GM13976 (cell line): ENCODE measurements at regions not wholly inside any gene's neighbourhood (a gene's known extent, or its start where the extent isn't known, plus 50 kb on each side); places are given as distances from the start of the nearest gene placed in this dataset.

Experiments
- DNase-seq: peaks from one replicate; pipeline ENCODE4 v3.0.0; 2012; ENCODE audit warnings: low spot score
- in situ Hi-C: fragments of 300-500 bp; cut with MboI; formaldehyde crosslinking; loops from one replicate; pipeline ENCODE4 v1.12.0; 2022; ENCODE audit warnings: low sequenced_read_pairs, mixed read lengths, inconsistent platforms; ENCODE audit not compliant: unreplicated experiment
- TF ChIP-seq, protein P1 (sequence below): IDR thresholded peaks from 2 replicates; pipeline ENCODE4 v1.5.1; 2012; ENCODE audit warnings: borderline replicate concordance, mild to moderate bottlenecking; ENCODE audit not compliant: insufficient read depth; ENCODE audit errors: extremely low read depth, missing control alignments, control extremely low read depth

DNA sequence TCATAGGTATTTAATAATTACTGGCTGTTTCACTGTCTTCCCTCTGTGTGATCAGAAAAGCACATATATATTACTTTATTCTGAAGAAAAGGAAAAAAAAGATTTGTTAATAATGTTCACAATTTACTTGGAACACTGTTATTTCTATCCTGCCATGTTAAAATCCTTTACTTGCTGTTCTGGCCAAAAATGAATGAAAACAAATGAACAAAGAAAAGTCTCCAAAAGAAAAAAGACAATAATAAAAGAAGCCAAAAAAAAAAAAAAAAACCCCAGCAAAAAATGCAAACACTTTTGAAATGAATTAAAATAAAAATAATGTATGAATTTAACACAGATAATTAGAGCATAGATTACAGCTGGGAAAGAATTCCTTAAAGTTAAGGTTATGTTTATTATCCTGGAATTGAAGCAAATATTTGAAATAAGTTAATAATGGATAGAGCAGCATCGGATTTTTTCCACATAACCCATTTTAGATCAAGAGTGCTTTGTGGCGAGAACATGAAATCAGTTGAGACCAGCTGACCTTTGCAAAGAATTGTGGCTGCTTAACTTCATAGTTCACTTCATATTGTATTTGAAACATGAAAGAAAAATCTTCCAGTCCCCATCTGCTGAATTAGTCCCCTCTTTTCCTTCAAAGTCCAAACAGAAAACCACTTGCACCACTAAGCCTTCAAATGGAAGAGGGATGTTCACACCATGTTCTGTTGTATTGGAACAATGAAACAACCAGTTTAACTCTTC lies 444.8 kb downstream of the ADAMTS20 start:
- DNase-seq = no peak
- TF ChIP-seq, protein P1, sequence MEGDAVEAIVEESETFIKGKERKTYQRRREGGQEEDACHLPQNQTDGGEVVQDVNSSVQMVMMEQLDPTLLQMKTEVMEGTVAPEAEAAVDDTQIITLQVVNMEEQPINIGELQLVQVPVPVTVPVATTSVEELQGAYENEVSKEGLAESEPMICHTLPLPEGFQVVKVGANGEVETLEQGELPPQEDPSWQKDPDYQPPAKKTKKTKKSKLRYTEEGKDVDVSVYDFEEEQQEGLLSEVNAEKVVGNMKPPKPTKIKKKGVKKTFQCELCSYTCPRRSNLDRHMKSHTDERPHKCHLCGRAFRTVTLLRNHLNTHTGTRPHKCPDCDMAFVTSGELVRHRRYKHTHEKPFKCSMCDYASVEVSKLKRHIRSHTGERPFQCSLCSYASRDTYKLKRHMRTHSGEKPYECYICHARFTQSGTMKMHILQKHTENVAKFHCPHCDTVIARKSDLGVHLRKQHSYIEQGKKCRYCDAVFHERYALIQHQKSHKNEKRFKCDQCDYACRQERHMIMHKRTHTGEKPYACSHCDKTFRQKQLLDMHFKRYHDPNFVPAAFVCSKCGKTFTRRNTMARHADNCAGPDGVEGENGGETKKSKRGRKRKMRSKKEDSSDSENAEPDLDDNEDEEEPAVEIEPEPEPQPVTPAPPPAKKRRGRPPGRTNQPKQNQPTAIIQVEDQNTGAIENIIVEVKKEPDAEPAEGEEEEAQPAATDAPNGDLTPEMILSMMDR = no peak
- in situ Hi-C loops = no loop called here

DNA sequence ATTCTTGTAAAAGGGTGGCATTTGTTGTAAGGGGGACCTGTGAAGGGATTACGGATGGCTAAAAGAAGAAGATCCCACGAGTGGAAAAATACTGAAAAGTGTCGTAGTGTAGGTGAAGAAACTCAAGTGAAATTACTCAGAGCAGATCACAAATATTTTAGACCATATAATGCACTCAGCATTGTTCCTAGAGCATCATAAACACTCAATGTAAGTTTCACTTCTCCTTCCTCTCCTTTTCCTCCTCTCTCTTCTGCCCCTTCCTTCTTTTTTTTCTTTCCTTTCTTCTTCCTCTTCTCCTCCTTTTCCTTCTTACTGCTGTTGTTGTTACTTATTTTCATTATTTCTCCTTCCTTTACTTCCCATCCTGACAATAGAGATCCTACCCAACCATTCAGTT lies 445.6 kb downstream of the ADAMTS20 start:
- in situ Hi-C loops = no loop called here
- TF ChIP-seq, protein P1 = no peak
- no peak for DNase-seq

DNA sequence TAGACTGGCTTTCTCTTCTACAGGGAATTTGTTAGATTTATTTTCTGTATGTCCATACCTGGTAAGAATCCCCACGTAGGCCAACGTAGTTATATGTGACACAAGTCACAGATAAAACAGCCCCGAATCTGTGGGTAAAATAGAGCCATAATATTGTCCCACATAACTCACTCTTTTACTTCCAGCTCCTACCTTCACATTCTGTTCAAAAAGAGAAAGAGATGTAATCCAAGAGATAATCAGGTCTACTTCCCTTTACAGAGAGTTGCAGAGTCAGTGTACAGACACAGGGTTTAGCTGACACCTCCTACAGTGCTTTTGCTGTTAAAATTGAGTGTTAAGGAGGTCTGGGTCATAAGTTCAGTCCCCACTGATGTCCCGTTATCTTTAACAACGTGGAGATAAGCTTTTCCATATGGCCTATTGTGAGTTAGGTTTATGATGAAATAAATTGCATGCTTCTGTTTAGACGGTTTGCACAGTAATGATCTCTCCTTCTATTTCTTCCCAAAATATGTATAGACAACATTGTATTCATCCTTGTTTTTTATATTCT lies 446.5 kb downstream of the ADAMTS20 start:
- DNase-seq = no peak
- TF ChIP-seq, protein P1 = no peak
- in situ Hi-C loops = no loop called here

DNA sequence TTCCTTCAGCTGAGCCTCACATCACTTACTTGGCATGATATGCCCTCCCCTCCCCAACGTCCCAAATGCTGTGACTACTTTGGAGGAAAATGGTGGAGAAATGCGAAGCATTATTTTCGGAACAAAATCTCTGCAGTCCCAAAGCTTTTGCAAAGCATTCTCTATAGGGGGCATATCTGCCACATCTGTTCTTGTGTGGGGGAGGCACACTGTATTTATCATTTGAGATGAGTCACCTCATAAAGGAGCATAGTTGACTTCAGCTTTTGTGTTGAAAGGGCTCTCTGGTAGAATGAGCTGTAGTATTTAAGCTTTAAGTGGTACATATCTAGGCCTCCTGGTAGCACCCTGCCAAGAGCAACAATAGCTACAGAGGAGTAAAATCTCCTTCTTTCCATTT lies 447.5 kb downstream of the ADAMTS20 start:
- in situ Hi-C loops = no loop called here
- TF ChIP-seq, protein P1 = no peak
- no peak for DNase-seq

DNA sequence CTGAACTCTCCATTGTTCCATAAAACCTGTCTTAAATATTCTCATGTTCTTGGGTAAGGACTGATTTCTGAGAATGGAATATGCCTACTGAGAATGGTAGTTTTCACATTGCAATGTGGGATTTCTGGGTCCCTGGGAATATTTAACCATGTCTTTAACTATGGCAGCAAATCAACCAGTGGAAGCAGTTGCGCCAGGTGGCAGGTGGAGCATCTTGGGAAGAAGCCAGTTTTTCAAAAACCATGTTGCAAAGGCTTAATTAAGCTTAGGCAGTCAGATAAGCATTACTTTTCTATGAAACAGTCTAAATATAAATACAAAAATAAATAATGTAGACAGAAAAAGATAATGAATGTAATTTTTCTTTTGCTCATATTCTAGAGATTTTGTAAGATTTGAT lies 448.1 kb downstream of the ADAMTS20 start:
- TF ChIP-seq, protein P1 = no peak
- no peak for DNase-seq
- in situ Hi-C loops = no loop called here

DNA sequence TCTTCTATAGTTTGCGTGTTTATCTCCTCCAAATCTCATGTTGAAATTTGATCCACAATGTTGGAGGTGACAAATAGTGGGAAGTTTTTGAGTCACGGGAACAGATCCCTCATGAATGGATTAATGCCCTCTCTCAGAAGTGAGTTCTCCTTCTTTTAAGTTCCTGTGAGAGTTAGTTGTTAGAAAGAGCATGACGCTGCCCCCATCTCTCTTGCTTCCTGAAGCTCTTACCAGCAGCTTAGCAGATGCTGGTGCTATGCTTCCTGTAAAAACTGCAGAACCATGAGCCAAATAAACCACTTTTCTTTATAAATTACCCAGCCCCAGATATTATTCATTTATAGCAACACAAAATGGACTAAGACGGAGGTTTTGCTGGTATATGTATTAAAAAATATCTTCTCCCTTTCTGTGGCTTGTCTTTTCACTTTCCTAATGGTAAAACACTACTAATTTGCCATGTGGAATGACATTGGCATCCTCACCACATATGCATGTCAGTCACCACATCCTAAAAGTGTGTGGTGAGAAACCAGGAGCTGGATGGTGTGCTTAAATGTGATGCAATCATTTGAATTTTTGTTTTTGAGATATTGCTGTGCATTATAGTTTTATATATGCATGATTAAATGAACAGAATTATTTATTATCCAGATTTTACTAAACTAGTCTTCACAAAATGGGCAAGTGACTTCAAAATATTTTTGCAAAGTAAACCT lies 449.3 kb downstream of the ADAMTS20 start:
- in situ Hi-C loops = no loop called here
- DNase-seq = no peak
- TF ChIP-seq, protein P1 = no peak
